GM12878 (cell line): ENCODE measurements at regions not wholly inside any gene's neighbourhood (a gene's known extent, or its start where the extent isn't known, plus 50 kb on each side); places are given as distances from the start of the nearest gene placed in this dataset.

Source experiments
- BCLAF1 ChIP-seq: fragments of 450-650 bp; IDR thresholded peaks from 2 replicates; pipeline ENCODE4 v1.6.1; 2017; ENCODE audit warnings: antibody characterized with exemption, mild to moderate bottlenecking, moderate library complexity
- DPF2 ChIP-seq: fragments of 450-650 bp; IDR thresholded peaks from 2 replicates; pipeline ENCODE4 v1.6.1; 2017; ENCODE audit warnings: mild to moderate bottlenecking
- FOS ChIP-seq: IDR thresholded peaks from 3 replicates; pipeline ENCODE4 v1.6.1; 2011; ENCODE audit warnings: borderline replicate concordance; ENCODE audit not compliant: insufficient read length; ENCODE audit errors: extremely low read depth
- FOXM1 ChIP-seq: IDR thresholded peaks from 2 replicates; pipeline ENCODE4 v1.6.1; 2012; ENCODE audit warnings: low read depth, mild to moderate bottlenecking, inconsistent platforms, low read length, moderate library complexity
- GABPA ChIP-seq: IDR thresholded peaks from 2 replicates; pipeline ENCODE4 v1.6.1; 2014; ENCODE audit warnings: antibody characterized with exemption, low read depth, mild to moderate bottlenecking, inconsistent platforms
- HSF1 ChIP-seq: fragments of 150-350 bp; IDR thresholded peaks from 2 replicates; pipeline ENCODE4 v1.6.1; 2014; ENCODE audit warnings: mild to moderate bottlenecking, low read depth, low read length
- IKZF2 ChIP-seq, 2 experiments: fragments of 450-650 bp; IDR thresholded peaks; 2 replicates each; pipeline ENCODE4 v1.6.1; 2017; ENCODE audit warnings: mild to moderate bottlenecking in 2 of 2, moderate library complexity in 2 of 2
- IRF5 ChIP-seq: fragments of 450-650 bp; IDR thresholded peaks from 2 replicates; pipeline ENCODE4 v1.6.1; 2017; ENCODE audit warnings: borderline replicate concordance
- MXI1 ChIP-seq: fragments of 150-350 bp; IDR thresholded peaks from 2 replicates; pipeline ENCODE4 v1.6.1; 2011; ENCODE audit warnings: low read depth, mild to moderate bottlenecking, inconsistent platforms, low read length, improper control_type of control experiment
- REST ChIP-seq: IDR thresholded peaks from 2 replicates; pipeline ENCODE4 v1.6.1; 2012; ENCODE audit warnings: mild to moderate bottlenecking, low read depth, low read length
- TAF1 ChIP-seq: IDR thresholded peaks from 2 replicates; pipeline ENCODE4 v1.6.1; 2011; ENCODE audit warnings: mild to moderate bottlenecking, low read depth, low read length, borderline replicate concordance
- ZBED1 ChIP-seq: IDR thresholded peaks from 2 replicates; pipeline ENCODE4 v1.6.1; 2016; ENCODE audit warnings: borderline replicate concordance
- ZNF207 ChIP-seq: fragments of 450-650 bp; IDR thresholded peaks from 2 replicates; pipeline ENCODE4 v1.6.1; 2014; ENCODE audit warnings: antibody characterized with exemption, mild to moderate bottlenecking, borderline replicate concordance
- ZNF592 ChIP-seq: fragments of 450-650 bp; IDR thresholded peaks from 2 replicates; pipeline ENCODE4 v1.6.1; 2017; ENCODE audit warnings: mild to moderate bottlenecking, moderate library complexity

GRCh38 chr9:135372036-135372435 lies 107.5 kb upstream of the PPP1R26 start (continued):
- no peak for TF ChIP-seq ZNF592
- no peak for TF ChIP-seq ZNF207
- TF ChIP-seq TAF1, result no peak
- TF ChIP-seq DPF2, result no peak
- TF ChIP-seq IRF5, result no peak
- no peak for TF ChIP-seq MXI1
- TF ChIP-seq BCLAF1, result no peak
- no peak for TF ChIP-seq IKZF2 (IDR thresholded peaks at IDR 0.05)
- no peak for TF ChIP-seq GABPA
- TF ChIP-seq FOXM1, result no peak
- no peak for TF ChIP-seq FOS
- no peak for TF ChIP-seq REST
- TF ChIP-seq ZBED1, result no peak
- TF ChIP-seq HSF1, result no peak
- TF ChIP-seq, all 136 proteins: peak for 0
